H1 (cell line): ENCODE measurements at regions not wholly inside any gene's neighbourhood (a gene's known extent, or its start where the extent isn't known, plus 50 kb on each side); places are given as distances from the start of the nearest gene placed in this dataset.

Experiments used
- CTCF ChIA-PET: fragments of 300-600 bp; sonication (Branson Sonifier 250); formaldehyde crosslinking; loops from one replicate; lab custom pipeline; 2021; ENCODE audit not compliant: partially characterized antibody; lab: Charles Lee
- POLR2A ChIA-PET: fragments of 300-600 bp; sonication (Branson Sonifier 250); formaldehyde crosslinking; loops from one replicate; lab custom pipeline; 2021; ENCODE audit warnings: inconsistent platforms; ENCODE audit not compliant: partially characterized antibody; lab: Charles Lee
- DNase-seq, 2 experiments: peaks; one replicate each; pipeline versions ENCODE4 v3.0.0 to v3.0.0-alpha.2; 2010 to 2022; ENCODE audit warnings: low spot score in 2 of 2, low read depth in 1 of 2, mixed read lengths in 1 of 2
- FAIRE-seq: peaks from 2 replicates; lab custom pipeline; 2011; peaks lifted over from hg19 to GRCh38; lab: Jason Lieb, UNC
- H2AFZ ChIP-seq: 2 replicates; pipeline ENCODE4 v1.8.1; 2012; ENCODE audit warnings: low read length, inconsistent platforms
- H2AK5ac ChIP-seq: 2 replicates; pipeline ENCODE4 v1.6.1; 2013; ENCODE audit warnings: low read depth, low read length
- H2BK120ac ChIP-seq: replicated peaks from 2 replicates; pipeline ENCODE3; 2013; ENCODE audit warnings: low read depth, low read length, inconsistent platforms
- H2BK12ac ChIP-seq: 2 replicates; pipeline ENCODE4 v1.6.1; 2013; ENCODE audit warnings: low read depth, low read length
- H2BK15ac ChIP-seq: 2 replicates; pipeline ENCODE4 v1.6.1; 2013; ENCODE audit warnings: low read length
- H2BK20ac ChIP-seq: 2 replicates; pipeline ENCODE4 v1.6.1; 2013; ENCODE audit warnings: low read length
- H2BK5ac ChIP-seq: 2 replicates; pipeline ENCODE4 v1.6.1; 2013; ENCODE audit warnings: low read depth, low read length
- H3K14ac ChIP-seq: 2 replicates; pipeline ENCODE4 v1.6.1; 2013; ENCODE audit warnings: inconsistent platforms; ENCODE audit not compliant: insufficient read length
- H3K18ac ChIP-seq: 2 replicates; pipeline ENCODE4 v1.6.1; 2013; ENCODE audit warnings: low read length; ENCODE audit errors: extremely low read depth
- H3K23ac ChIP-seq: 2 replicates; pipeline ENCODE4 v1.6.1; 2013; ENCODE audit warnings: inconsistent platforms; ENCODE audit not compliant: insufficient read length
- H3K23me2 ChIP-seq: 2 replicates; pipeline ENCODE4 v1.6.1; 2013; ENCODE audit warnings: low read depth, low read length
- H3K27ac ChIP-seq: 2 replicates; pipeline ENCODE4 v1.6.1; 2011; ENCODE audit warnings: low read depth, low read length, inconsistent platforms
- H3K27me3 ChIP-seq, 4 experiments: replicated peaks in 1 of 4; 1 replicate in 1 of 4; 2 replicates in 3 of 4; pipeline versions ENCODE4 v1.6.1 to v1.8.1; 2011 to 2013; ENCODE audit warnings: low read length in 3 of 4, mild to moderate bottlenecking in 3 of 4, inconsistent platforms in 2 of 4, mixed read lengths in 2 of 4, moderate library complexity in 1 of 4; ENCODE audit not compliant: control insufficient read depth in 3 of 4, insufficient read depth in 3 of 4; ENCODE audit errors: extremely low read depth in 1 of 4
- H3K36me3 ChIP-seq, 4 experiments: 2 replicates each; pipeline versions ENCODE4 v1.6.1 to v1.8.1; 2011 to 2013; ENCODE audit warnings: mild to moderate bottlenecking in 4 of 4, low read length in 3 of 4, moderate library complexity in 2 of 4, control low read depth in 1 of 4, inconsistent platforms in 1 of 4; ENCODE audit not compliant: insufficient read depth in 4 of 4, control insufficient read depth in 2 of 4
- H3K4ac ChIP-seq: replicated peaks from 2 replicates; pipeline ENCODE3; 2013; ENCODE audit warnings: low read length, low read depth, mixed read lengths, inconsistent platforms; ENCODE audit not compliant: insufficient read length
- H3K4me1 ChIP-seq, 4 experiments: replicated peaks in 1 of 4; 1 replicate in 1 of 4; 2 replicates in 3 of 4; pipeline versions ENCODE4 v1.6.1 to v1.8.1; 2011 to 2013; ENCODE audit warnings: low read length in 3 of 4, inconsistent platforms in 2 of 4, mixed read lengths in 1 of 4; ENCODE audit not compliant: insufficient read depth in 4 of 4, control insufficient read depth in 3 of 4
- H3K4me2 ChIP-seq, 2 experiments: 2 replicates each; pipeline versions ENCODE4 v1.6.1 to v1.8.1; 2011 to 2013; ENCODE audit warnings: low read depth in 2 of 2, low read length in 2 of 2, control low read depth in 1 of 2, inconsistent platforms in 1 of 2, mild to moderate bottlenecking in 1 of 2; ENCODE audit not compliant: insufficient read depth in 1 of 2
- H3K4me3 ChIP-seq, 4 experiments: fragments of 200-600, 300-600 bp in 1 of 4; sonication (generic), shearing (Covaris generic), sonication (Bioruptor Twin) in 1 of 4; 2 replicates each; pipeline versions ENCODE4 v1.5.1 to v1.8.1; 2011 to 2016; ENCODE audit warnings: low read length in 4 of 4, low read depth in 3 of 4, control low read depth in 2 of 4, inconsistent platforms in 2 of 4, mild to moderate bottlenecking in 2 of 4, mixed read lengths in 1 of 4, moderate library complexity in 1 of 4; ENCODE audit not compliant: insufficient read depth in 2 of 4; ENCODE audit errors: extremely low read depth in 1 of 4
- H3K56ac ChIP-seq: replicated peaks from 2 replicates; pipeline ENCODE3; 2013; ENCODE audit warnings: low read depth, mild to moderate bottlenecking, mixed read lengths, low read length, inconsistent platforms; ENCODE audit not compliant: insufficient read length
- H3K79me1 ChIP-seq: 2 replicates; pipeline ENCODE4 v1.6.1; 2013; ENCODE audit warnings: low read depth, low read length, control low read depth
- H3K79me2 ChIP-seq, 2 experiments: 2 replicates each; pipeline versions ENCODE4 v1.6.1 to v1.8.1; 2012 to 2013; ENCODE audit warnings: low read length in 2 of 2, mild to moderate bottlenecking in 2 of 2, inconsistent platforms in 1 of 2; ENCODE audit not compliant: insufficient read depth in 2 of 2, control insufficient read depth in 1 of 2
- H3K9ac ChIP-seq, 4 experiments: replicated peaks in 1 of 4; 1 replicate in 1 of 4; 2 replicates in 3 of 4; pipeline versions ENCODE4 v1.6.1 to v1.8.1; 2011 to 2013; ENCODE audit warnings: low read depth in 3 of 4, low read length in 3 of 4, control low read depth in 2 of 4, mild to moderate bottlenecking in 2 of 4, moderate library complexity in 2 of 4, inconsistent platforms in 1 of 4; ENCODE audit errors: extremely low read depth in 1 of 4
- H3K9me3 ChIP-seq, 2 experiments: 2 replicates each; pipeline versions ENCODE4 v1.6.1 to v1.8.1; 2012 to 2013; ENCODE audit warnings: mild to moderate bottlenecking in 2 of 2, moderate library complexity in 2 of 2, control low read depth in 1 of 2, inconsistent platforms in 1 of 2, low read depth in 1 of 2, low read length in 1 of 2, mixed read lengths in 1 of 2; ENCODE audit not compliant: insufficient read depth in 2 of 2
- H4K20me1 ChIP-seq, 2 experiments: replicated peaks in 1 of 2; 2 replicates each; pipeline versions ENCODE3 to v1.8.1; 2011 to 2013; ENCODE audit warnings: inconsistent platforms in 2 of 2, low read length in 2 of 2, mild to moderate bottlenecking in 1 of 2; ENCODE audit not compliant: insufficient read depth in 2 of 2, control insufficient read depth in 1 of 2
- H4K5ac ChIP-seq: 2 replicates; pipeline ENCODE4 v1.6.1; 2013; ENCODE audit warnings: low read length, low read depth, mixed read lengths, inconsistent platforms; ENCODE audit not compliant: insufficient read length
- H4K8ac ChIP-seq: 2 replicates; pipeline ENCODE4 v1.8.0; 2013; ENCODE audit warnings: mild to moderate bottlenecking, moderate library complexity, low read length, inconsistent platforms; ENCODE audit not compliant: insufficient read depth; ENCODE audit errors: extremely low read depth
- H4K91ac ChIP-seq: replicated peaks from 2 replicates; pipeline ENCODE3; 2013; ENCODE audit warnings: low read length, mixed read lengths, inconsistent platforms; ENCODE audit not compliant: insufficient read length
- BACH1 ChIP-seq: IDR thresholded peaks from 2 replicates; pipeline ENCODE4 v1.6.1; 2012; ENCODE audit warnings: low read length, improper control_type of control experiment
- BRCA1 ChIP-seq: IDR thresholded peaks from 2 replicates; pipeline ENCODE4 v1.6.1; 2012; ENCODE audit warnings: low read depth, low read length, improper control_type of control experiment
- CHD1 ChIP-seq: IDR thresholded peaks from 2 replicates; pipeline ENCODE4 v1.6.1; 2012; ENCODE audit warnings: low read depth, low read length, improper control_type of control experiment
- PHF8 ChIP-seq: fragments of 200-600 bp; sonication (generic); conservative IDR thresholded peaks from 2 replicates; pipeline ENCODE4 v1.7.1; 2012; ENCODE audit warnings: low read depth, mild to moderate bottlenecking, inconsistent platforms, low read length, moderate library complexity
- POU5F1 ChIP-seq: IDR thresholded peaks from 2 replicates; pipeline ENCODE4 v1.6.1; 2011; ENCODE audit warnings: low read depth, mild to moderate bottlenecking, low read length, moderate library complexity
- SP2 ChIP-seq: IDR thresholded peaks from 2 replicates; pipeline ENCODE4 v1.6.1; 2012; ENCODE audit warnings: mild to moderate bottlenecking, low read length, inconsistent platforms
- WGBS, 2 experiments: shearing (Covaris generic) in 1 of 2; methylation state at CpG; one replicate each; pipeline versions ENCODE4 v1.1.6 to v1.1.7; 2013 to 2015; ENCODE audit warnings: low lambda C conversion rate in 2 of 2, mixed read lengths in 2 of 2, inconsistent platforms in 1 of 2, low coverage in 1 of 2, missing lambda C conversion rate in 1 of 2; ENCODE audit not compliant: insufficient replicate concordance in 2 of 2, insufficient coverage in 1 of 2, insufficient read length in 1 of 2; ENCODE audit errors: extremely low coverage in 1 of 2, missing lambda C conversion rate in 1 of 2; 5-methylcytosine and 5-hydroxymethylcytosine counted together

- Histone ChIP-seq H3K23me2 (no peaks in the 10 kb centered on the region), H3K27me3 (no peaks in the 10 kb centered on the region), H3K9me3 (peaks cover 8 to 11% of the 10 kb centered on the region in 2 experiments), H3K56ac (no peak overlapping the region), H3K18ac (no peak overlapping the region), H2AFZ (no peak overlapping the region), H3K9ac (no peak overlapping the region), H3K79me1 (no peaks in the 10 kb centered on the region), H2BK20ac (no peak overlapping the region), H3K4me1 (no peaks in the 10 kb centered on the region), H3K27ac (no peak overlapping the region), H2AK5ac (no peak overlapping the region), H4K5ac (no peak overlapping the region), H3K79me2 (no peaks in the 10 kb centered on the region), H3K36me3 (no peaks in the 10 kb centered on the region), H4K91ac (no peak overlapping the region), H4K20me1 (no peaks in the 10 kb centered on the region), H3K23ac (no peak overlapping the region), H3K4me2 (no peak overlapping the region), H3K14ac (no peak overlapping the region), H3K4ac (no peak overlapping the region), H2BK12ac (no peak overlapping the region), H2BK120ac (no peak overlapping the region), H4K8ac (no peak overlapping the region), H3K4me3 (no peak overlapping the region), H2BK15ac (no peak overlapping the region), H2BK5ac (no peak overlapping the region)
- ChIA-PET POLR2A (no interaction called here), CTCF (no interaction called here)
- DNase-seq (no peak), FAIRE-seq (no peak)
- TF ChIP-seq BACH1, result no peak
- TF ChIP-seq BRCA1, result no peak
- no peak for TF ChIP-seq SP2
- TF ChIP-seq POU5F1, result no peak
- no peak for TF ChIP-seq PHF8
- no peak for TF ChIP-seq CHD1
- 95% methylated on average over 2 of the region's 2 CpGs; no CpG with 5 or more reads in 1 of the 2 experiments for WGBS, 2 experiments
Observed at GRCh38 chr5:43947935-43948334, 345.0 kb downstream of the NNT start.
